ENCODE measurements at regions not wholly inside any gene's neighbourhood (a gene's known extent, or its start where the extent isn't known, plus 50 kb on each side); places are given as distances from the start of the nearest gene placed in this dataset.
"Not testable (repeated sequence)": the region's sequence is repeated elsewhere in the genome, so short reads cannot be mapped to it uniquely, and the experiment has no call there.

DNA sequence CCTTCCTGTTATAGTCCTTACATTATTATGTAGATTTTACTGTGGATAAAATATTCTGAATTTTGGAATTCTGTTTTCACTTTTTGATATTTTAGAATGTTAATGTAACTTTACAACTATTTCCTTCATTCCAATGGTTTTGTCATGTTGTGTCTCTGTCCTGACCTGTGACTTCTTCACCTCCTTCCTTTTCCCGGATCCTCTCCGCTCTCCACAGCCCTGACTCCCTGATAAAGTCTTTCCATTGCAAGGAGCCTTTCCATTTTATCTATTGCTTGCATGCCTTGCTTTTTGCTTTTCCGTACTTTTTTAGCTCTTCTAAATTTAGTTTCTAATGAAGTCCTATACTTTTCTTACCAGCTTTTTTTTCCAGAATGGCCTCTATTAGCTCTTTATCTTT lies 117.6 kb upstream of the ARRDC3 start:
- DNase-seq (ENCODE audit: low spot score): no peak

- peak; percentile 56 for DNase-seq (ENCODE audit: low spot score)
These were observed 116.9 kb upstream of the ARRDC3 start for GRCh38 chr5:91499943-91500531.

GRCh38 chr5:91495699-91496098 lies 112.6 kb upstream of the ARRDC3 start:
- DNase-seq (ENCODE audit: low spot score): no peak

DNA sequence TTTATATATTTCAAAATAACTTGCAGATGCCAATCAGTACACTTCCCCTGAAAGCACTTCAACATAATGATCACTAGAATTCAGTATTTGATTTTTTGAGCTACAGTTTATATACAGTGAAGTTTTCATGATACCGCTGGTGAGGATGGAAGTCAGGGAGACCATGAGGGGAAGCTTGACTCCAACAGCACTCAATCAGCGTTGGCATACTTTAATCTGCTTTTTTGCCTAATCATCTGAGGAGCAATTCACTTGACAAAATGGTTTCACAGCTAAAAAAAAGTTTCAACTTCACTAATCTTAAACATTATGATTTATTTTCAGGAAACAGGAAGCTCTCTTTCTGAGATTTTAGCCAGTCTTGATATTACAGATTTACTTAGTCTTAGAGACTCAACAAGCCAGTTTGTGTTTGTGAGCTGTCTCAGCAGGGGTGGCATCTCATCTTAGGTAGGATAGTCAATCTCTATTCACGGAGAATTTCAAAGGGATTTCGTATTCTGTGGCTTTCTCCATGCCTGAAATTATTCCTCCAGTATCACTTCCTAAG lies 111.4 kb upstream of the ARRDC3 start:
- no peak for DNase-seq (ENCODE audit: low spot score)

DNA sequence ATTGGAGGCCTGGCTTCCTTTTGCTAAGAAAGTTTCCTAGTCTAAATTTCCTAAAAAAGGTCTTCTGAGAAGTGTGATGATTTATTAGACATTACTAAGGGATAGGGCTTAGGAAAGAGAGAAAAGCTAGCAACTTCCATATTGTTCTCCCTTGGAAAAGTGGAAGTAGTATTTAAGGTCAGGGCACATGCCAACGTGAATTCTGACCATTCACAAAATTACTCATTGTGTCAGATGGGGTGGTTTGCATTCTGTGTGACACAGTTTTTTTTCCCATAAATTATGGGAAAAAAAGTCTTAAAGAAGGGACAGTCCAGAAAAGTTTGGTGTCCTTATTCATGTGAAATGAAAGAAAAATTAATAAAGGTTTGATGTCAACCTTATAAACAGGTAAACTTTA lies 110.0 kb upstream of the ARRDC3 start:
- DNase-seq (ENCODE audit: low spot score): no peak

- DNase-seq (ENCODE audit: low spot score): no peak
These were observed 108.1 kb upstream of the ARRDC3 start for GRCh38 chr5:91491229-91491628.

DNA sequence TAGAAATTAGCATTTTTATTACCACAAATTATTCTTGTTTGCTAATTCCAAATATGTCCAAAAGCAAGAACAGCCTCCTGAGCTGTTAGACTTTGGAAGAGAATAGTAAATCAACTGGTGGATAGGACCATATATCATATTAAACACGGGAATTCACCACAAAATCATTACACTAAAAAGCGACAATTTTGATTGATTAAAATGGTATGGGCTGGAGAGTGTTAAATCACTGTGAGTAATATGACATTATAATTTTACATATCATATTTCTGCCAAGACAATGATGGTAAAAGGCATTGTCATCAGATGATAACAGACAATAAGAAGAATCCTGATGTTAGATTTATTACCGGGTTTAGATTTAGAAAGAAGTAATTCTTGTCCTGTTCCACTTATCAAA lies 107.2 kb upstream of the ARRDC3 start:
- no peak for DNase-seq (ENCODE audit: low spot score)

GRCh38 chr5:91487420-91487819 lies 104.3 kb upstream of the ARRDC3 start:
- DNase-seq (ENCODE audit: low spot score): no peak

DNA sequence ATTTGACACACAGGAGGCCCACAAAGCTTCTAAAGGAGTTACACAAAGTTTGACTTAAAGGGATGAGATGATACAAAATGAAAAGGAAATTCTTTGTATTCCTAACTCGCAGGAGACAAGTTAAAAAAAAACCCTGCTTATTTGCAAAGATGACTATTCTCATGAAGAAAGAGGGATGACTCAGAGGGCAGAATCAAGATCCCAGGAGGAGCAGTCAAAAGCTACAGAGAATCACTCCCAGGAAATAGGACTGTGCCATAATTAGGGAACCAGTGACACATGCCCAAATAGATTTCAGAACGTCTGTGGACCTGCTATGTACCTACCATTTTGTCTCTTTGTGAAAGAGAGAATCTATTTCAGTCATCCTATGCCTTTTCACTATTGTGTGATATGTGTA lies 103.5 kb upstream of the ARRDC3 start:
- no peak for DNase-seq (ENCODE audit: low spot score)

DNA sequence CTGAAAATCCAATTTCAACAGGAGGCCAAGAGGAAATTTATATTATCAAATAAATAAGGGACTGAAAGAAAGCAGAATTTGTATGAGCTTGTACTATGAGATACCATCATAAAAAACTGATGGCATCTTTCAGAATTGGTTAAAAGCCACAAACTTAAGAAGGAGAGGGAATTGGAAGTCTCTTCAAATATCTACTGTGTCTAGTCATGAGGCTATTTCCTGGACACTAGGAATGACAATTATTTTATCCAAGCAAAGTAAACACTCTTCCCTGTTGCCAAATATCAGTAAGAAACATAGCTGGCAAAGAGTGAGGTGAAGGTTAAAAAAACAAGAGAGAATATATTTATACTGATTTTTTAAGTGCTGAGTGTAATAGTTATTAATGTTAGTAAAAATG lies 101.5 kb upstream of the ARRDC3 start:
- DNase-seq (ENCODE audit: low spot score): no peak

- not testable (repeated sequence) for DNase-seq (ENCODE audit: low spot score)
These were observed 96.3 kb upstream of the ARRDC3 start for GRCh38 chr5:91479376-91479775.

DNA sequence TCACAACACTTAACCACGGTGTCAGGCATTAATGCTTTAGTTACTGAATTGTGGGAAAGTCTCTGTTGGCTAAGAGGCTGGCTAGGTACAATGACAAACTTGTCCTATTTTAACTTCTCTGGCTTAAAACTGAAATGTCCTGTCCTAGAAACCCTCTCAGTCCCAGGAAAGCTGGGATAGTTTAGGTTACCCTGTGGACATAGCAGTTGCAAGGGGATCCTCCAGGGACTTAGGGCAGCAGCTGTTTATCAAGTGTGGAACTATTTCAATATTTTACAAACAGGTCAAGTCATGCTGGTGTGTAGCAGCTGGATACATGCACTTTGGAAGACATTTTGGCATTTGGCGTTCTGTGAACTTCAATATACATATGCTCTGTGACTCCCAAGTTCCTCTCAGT lies 95.0 kb upstream of the ARRDC3 start:
- DNase-seq (ENCODE audit: low spot score): no peak

GRCh38 chr5:91477408-91477807 lies 94.3 kb upstream of the ARRDC3 start:
- DNase-seq (ENCODE audit: low spot score): no peak

GRCh38 chr5:91474201-91474600 lies 91.1 kb upstream of the ARRDC3 start:
- DNase-seq (ENCODE audit: low spot score): no peak

DNA sequence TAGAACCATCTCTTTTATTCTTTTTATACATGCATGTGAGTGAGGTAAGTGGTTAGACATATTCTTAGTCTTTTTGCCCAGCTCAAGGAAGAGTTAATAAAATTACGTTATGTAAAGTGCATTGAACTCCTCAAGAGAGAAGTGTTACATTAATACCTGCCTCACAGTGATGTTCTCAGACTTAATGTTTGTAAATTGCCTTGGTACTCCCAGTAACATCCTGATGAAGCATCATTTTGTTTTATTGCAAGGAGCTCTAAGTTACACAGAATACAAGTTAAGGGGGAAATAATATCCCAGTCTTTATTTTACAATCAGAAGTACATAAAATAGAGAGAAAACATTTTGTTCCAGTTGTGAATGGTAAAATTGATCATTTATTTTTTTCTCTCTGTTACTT lies 89.5 kb upstream of the ARRDC3 start:
- DNase-seq (ENCODE audit: low spot score): no peak

- peak; percentile 79 for DNase-seq (ENCODE audit: low spot score)
These were observed 86.5 kb upstream of the ARRDC3 start for GRCh38 chr5:91469517-91470165.

GRCh38 chr5:91468651-91469422 lies 85.7 kb upstream of the ARRDC3 start:
- DNase-seq (ENCODE audit: low spot score): peak; percentile 56

GRCh38 chr5:91464886-91465646 lies 81.9 kb upstream of the ARRDC3 start:
- no peak for DNase-seq (ENCODE audit: low spot score)

DNA sequence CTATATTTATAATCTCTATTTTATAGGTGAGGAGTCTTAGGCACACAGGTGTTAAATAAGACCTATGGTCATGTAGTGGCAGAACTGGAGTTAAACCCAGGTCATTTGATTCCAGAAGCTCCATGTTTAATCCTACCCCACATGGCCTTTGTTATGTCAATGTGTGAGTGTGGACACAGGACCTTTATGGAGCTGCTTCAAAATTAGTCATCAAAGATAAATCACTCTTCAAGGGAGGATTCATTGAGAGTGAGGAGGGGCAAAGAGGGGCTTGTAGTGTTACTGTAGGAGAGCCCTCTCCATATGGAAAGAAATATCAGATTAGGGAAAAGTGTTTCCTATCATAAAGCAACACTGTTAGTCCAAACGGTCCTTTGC lies 74.6 kb upstream of the ARRDC3 start:
- no peak for DNase-seq (ENCODE audit: low spot score)

DNA sequence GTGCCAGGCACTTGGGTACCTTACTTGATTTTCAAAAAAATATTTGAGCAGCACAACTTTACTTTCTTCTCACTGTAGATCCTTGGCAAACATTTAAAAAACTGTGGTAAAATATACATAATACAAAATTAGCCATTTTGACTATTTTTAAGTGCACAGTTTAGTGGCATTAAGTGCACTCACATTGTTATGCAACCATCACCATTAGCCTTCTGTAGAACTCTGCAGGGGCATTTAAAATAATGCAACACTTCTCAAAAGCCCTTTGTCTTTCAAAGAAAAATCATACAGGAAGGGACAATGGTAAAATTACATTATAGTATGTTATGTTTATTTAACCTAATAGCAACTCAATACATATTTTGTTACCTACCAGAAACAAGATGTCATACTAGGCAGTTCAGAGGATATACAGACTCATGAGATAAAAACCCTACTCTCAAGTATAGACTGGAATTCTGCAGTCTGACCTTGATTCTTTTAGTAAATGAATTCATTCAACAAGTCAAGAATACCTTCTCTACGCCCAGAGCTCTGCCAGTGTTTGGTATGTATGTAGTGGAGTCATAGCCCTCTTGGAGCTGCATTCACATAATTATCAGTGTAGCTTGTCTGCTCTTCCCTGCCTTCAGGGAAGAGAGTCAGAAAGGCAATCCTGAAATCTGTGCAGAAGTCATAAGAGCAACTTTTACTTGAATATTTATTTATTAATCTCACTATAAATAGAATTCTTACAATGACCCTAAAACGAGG lies 74.0 kb upstream of the ARRDC3 start:
- DNase-seq (ENCODE audit: low spot score): no peak

DNA sequence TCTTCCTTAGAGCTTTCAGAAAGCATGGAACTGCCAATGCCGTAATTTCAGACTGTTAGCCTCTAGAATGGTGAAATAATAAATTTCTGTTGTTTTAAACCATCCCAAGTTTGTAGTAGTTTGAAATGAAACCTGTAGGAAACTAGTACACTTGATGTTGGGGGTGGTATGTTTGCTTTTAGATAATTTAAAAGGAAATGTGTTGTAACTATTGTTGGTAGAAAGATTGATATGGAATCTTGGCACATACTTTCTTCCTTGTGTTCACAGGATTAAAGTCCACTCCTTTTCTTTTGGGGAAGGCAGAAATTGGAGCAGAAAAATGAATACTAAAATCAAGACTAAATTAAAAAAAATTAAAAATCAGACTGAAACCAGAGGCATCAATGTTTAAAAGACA lies 66.0 kb upstream of the ARRDC3 start:
- no peak for DNase-seq (ENCODE audit: low spot score)
